RPMI8226 (cell line): ENCODE measurements at regions not wholly inside any gene's neighbourhood (a gene's known extent, or its start where the extent isn't known, plus 50 kb on each side); places are given as distances from the start of the nearest gene placed in this dataset.
"Not testable (repeated sequence)": the region's sequence is repeated elsewhere in the genome, so short reads cannot be mapped to it uniquely, and the experiment has no call there.

Source experiments
- DNase-seq: peaks from one replicate; pipeline ENCODE4 v3.0.0-alpha.2; 2015

DNA sequence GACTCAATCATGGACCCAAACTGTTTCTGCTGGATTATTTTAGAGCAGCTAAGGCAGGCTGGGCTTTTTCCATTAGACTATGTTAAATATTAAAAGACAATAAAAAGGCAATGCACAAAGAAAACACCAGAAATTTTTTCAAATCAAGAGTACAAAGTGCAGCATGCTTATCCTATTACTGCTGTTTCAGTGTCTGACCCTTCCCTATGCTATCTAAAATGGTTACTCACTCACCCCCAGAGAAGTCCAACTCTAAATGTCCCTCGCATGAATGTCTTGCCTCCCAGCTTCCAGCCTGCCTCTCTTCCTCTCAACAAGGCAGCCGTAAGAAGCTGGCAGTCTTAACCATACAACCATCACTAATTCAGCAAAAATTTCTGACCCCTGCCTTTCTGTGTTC, 108.7 kb upstream of the SYT6 start:
- no peak for DNase-seq

DNA sequence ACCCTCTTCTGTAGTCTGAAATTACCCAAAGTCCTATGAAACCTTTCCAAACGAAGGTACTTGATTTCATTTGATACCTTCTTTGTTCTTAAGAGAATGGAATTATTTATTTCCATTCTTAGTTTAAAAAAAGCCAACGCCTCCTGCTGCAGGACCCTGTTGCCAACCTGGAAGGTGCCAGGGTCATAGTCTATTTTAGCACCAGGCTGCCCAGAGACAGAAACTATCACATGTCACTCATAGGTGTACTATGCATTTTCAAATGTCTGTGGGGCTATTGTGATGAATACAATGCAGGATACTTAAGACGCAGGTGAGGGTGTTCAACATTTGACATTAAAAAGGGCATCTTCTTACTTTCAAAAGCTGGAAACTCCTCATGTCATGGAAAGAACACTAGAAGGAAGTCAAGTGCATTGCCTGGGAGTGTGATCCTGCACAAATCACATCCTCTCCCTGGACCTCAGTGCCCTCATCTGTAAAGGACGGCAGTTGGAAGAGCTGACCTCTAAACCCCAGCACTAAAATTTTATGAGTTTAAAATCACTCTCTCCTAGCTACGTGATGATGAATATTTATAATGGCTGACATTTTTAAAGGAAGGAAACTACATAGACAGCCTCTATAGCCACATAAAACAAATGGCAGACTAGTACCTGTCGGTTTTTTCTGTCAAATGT, 107.3 kb upstream of the SYT6 start:
- DNase-seq: no peak

DNA sequence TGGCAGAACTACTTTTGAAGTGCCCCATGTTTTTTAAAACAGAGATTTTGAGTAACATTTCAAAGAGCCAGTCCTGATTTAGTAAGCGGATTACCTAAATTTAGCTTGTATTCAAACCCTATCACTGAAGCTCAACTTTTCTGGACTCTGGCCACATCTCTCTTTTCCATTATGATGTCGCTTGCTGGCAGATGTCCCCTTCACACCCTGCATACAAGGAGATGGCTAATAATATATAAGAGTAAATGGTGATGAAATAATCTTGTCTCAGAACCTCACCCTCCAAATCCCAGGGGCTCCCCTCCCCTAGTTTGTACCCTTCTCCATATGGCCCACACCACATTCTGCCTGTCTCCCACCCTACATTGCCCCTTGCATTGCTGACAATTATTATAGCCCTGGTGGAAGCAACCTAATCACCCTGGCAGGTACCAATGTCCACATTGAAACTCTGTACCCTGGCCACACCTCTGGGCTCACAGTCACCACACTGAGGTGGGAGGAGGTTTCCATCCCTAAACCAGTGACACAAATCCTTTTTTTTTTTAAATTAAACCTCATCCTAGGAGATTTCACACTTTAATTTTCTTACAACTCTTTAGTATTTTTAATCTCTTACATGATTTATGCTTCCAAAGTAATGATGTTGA, 106.0 kb upstream of the SYT6 start:
- no peak for DNase-seq

- no peak for DNase-seq
Observed at GRCh38 chr1:114258633-114259032, 105.0 kb upstream of the SYT6 start.

DNA sequence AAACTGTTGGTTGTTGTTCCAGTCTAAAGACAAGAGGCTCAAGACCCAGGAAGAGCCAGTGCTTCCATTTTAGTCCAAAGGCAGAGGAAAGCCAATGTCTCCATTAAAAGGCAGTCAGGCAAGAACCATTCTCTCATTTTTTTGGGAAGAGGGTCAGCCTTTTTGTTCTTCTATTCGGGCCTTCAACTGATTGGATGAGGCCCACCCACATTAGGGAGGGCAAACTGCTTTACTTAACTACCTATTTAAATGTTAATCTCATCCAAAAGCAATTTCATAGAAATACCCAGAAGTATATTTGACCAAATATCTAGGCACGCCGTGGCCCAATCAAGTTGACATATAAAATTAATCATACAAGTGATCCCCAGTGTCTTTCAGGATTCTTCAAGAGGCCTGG, 104.4 kb upstream of the SYT6 start:
- DNase-seq: no peak

GRCh38 chr1:114257554-114257953, 103.9 kb upstream of the SYT6 start:
- no peak for DNase-seq

DNA sequence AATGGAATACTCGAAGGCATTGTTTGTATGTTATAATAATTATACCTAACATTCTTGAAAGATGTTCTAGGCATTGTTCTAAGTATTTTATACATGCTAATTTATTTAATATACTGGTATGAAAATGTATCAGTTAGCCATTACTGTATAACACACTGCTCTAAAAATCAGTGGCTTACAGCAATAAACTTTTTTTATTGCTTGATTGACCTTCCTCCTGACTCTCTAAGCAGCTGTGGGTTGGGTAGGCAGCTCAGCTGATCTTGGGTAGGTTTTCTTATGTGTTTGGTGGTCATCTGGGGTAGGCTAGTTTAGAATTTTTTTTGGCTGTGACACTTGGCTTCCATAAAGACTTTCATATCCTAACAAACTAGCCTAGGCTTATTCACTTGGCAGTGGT, 100.2 kb upstream of the SYT6 start:
- no peak for DNase-seq

GRCh38 chr1:114251573-114251939, 97.9 kb upstream of the SYT6 start:
- no peak for DNase-seq

DNA sequence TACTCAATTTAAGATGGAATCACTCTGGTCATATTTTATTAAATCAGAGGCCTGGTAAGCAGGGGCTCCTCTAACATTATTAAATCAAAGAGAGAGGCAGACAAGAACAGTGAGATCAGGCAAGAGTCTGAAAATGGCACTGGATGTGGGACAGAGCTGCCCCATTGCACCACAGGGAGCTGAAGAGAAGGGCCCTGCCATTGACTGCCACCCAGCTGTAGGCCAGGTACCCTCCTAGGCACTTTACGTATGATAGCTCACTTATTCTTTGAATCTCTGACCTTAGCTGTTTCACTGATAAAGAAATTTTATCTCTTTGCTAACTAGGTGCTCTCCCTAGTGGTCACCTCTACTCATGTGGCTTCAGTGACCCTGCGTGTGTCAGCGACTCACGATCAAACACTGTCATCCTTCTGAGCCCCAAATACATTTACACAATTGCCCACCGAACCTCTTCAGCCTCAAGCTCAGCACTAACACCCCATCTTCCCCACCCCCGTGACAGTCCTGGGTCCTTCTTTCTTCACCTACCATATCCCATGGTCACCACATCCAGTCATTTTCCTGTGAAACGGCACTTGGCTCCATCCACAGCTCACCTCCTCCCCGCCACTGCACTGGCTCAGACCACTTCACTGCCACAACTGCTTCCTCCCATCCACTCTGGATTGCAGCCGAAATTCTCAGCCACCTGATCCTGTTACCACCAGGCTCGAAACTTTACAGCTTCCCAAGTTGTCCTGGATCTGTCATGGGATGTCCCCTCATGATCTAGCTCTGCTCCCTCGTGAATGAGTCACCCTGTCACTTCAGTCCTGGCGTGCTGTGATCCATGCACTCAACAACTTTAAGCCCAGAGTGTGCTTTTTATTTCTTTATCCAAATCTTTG, 97.3 kb upstream of the SYT6 start:
- no peak for DNase-seq

GRCh38 chr1:114249691-114250090, 96.0 kb upstream of the SYT6 start:
- DNase-seq: no peak

- no peak for DNase-seq
Observed at GRCh38 chr1:114248162-114248561, 94.5 kb upstream of the SYT6 start.

GRCh38 chr1:114242531-114243210, 89.0 kb upstream of the SYT6 start:
- DNase-seq: not testable (repeated sequence)

DNA sequence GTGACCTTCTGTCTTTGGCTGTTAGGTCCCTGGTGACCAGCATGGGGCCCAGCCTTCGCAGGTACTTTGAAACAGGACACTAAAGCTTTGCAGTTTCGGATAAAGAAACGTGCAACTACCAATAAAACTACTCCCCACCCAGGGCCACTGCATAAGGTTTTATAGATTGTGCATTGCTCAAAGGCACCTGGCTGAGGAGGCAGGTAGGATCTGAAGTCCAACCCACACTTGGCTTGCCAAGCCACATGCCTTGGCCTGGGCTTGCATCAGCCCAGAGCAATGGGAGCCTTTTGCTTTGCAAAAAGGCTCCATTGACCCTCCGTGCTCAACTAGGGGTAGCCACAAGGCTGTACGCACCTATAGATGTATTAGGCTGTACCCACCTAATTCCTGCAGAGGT, 84.4 kb upstream of the SYT6 start:
- DNase-seq: no peak

DNA sequence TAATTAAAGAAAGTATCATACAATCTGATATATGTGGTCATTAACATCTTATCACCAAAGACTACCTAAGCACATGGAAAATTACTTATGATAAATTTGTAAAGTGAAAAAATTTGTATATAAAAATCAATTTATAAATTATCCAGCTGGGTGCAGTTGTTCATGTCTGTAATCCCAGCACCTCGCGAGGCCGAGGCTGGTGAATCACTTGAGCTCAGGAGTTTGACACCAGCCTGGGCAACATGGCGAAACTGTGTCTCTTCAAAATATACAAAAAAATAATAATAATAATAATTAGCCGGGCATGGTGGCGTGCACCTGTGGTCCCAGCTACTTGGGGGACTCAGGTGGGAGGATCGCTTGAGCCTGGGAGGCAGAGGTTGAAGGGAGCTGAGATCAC, 82.8 kb upstream of the SYT6 start:
- no peak for DNase-seq

DNA sequence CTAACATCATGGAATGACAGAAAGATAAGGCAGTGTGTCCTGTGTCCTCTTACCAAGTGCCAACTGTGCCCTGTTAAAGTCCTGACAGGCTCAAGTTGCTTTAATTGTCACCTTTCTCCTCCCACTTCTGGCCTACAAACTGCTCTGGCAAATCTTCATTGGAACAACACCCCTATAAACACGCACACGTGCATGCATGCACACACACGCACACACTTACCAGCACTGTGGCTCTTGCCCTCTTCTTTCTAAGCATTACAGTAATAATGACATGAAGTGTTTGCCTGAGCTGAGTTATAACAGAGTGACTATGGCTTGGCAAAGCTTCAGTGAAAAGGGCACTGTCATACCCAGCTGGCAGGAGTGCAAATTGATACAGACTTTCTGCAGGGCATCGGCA, 82.3 kb upstream of the SYT6 start:
- DNase-seq: no peak

- DNase-seq: no peak
Observed at GRCh38 chr1:114235281-114235680, 81.6 kb upstream of the SYT6 start.

- DNase-seq: no peak
Observed at GRCh38 chr1:114234408-114235124, 80.9 kb upstream of the SYT6 start.

DNA sequence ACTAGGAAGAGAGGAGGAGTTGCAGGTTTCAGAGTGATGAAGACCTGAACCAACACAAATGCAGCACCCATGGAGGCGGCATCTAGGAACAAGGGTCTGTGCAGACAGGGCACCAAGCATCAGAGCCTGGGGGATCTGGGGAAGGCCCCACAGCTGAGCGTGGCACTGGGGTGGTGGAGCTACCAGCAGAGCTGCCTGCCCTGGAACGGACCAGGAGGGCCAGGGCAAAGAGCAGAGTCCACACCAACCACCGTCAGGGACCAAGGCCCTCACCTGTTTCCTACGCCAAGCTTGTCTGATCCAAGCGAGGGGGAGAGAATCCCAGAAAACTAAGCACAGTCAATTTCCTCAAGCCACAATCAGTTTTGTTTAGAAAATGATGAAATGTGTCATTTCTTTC, 79.0 kb upstream of the SYT6 start:
- no peak for DNase-seq

GRCh38 chr1:114231301-114231700, 77.6 kb upstream of the SYT6 start:
- DNase-seq: no peak

DNA sequence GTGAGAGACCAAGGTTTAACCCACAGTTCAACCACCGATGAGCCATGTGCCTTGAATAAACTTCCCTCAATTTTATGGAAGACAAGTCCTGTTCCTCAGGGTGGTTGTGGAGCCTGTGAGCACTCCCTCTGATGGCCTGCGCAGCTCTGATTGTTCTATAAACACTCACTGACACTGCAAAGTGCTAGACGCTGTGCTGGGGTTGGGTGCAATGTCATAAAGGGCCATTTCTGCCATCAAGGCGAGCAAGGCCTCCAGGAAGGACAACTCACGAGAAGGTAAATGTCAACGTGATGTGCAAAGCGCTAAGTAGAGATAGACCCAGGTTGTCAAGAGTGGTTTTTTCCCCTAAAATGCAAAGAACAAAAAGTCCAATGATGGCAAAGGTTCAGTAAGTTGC, 75.7 kb upstream of the SYT6 start:
- DNase-seq: no peak

- DNase-seq: no peak
Observed at GRCh38 chr1:114227059-114227458, 73.4 kb upstream of the SYT6 start.

- DNase-seq: no peak
Observed at GRCh38 chr1:114224196-114224907, 70.7 kb upstream of the SYT6 start.
